ENCODE measurements at regions not wholly inside any gene's neighbourhood (a gene's known extent, or its start where the extent isn't known, plus 50 kb on each side); places are given as distances from the start of the nearest gene placed in this dataset.
A peak's percentile ranks its signal among the peaks of the same experiment; 100 is the strongest.

GRCh38 chr6:27158316-27158643 lies 89.2 kb upstream of the PRSS16 start:
- Histone ChIP-seq H3K4me1 (ENCODE audit: insufficient read depth, low read length, severe bottlenecking) (peaks cover 31% of the 10 kb centered on the region), H3K36me3 (ENCODE audit: insufficient read depth, low read length) (no peaks in the 10 kb centered on the region), H3K79me2 (ENCODE audit: insufficient read depth, low read length) (no peaks in the 10 kb centered on the region), H3K9me3 (ENCODE audit: low read length) (no peaks in the 10 kb centered on the region), H3K27me3 (ENCODE audit: insufficient read depth, low read length) (no peaks in the 10 kb centered on the region), H3K9ac (ENCODE audit: low read length) (no peak overlapping the region), H3K4me2 (ENCODE audit: low read length) (peak overlapping the region; percentile 88), H3F3A (ENCODE audit: insufficient read depth, low read length) (no peaks in the 10 kb centered on the region), H2AFZ (ENCODE audit: low read length) (no peak overlapping the region), H3K4me3 (ENCODE audit: low read depth, low read length, poor library complexity, severe bottlenecking) (peak overlapping the region; percentile 64), H3K9me2 (ENCODE audit: low read depth, low read length) (no peaks in the 10 kb centered on the region), H3K27ac (ENCODE audit: low read depth, low read length, poor library complexity, severe bottlenecking) (no peak overlapping the region), H4K20me1 (ENCODE audit: insufficient read depth, low read length) (no peaks in the 10 kb centered on the region)
- TF ChIP-seq CTCF (IDR thresholded peaks at IDR 0.05; ENCODE audit: low read length) (no peak), EZH2 (IDR thresholded peaks at IDR 0.05; ENCODE audit: borderline replicate concordance, low read length) (no peak)

GRCh38 chr6:27159725-27160124 lies 87.8 kb upstream of the PRSS16 start:
- TF ChIP-seq CTCF (IDR thresholded peaks at IDR 0.05; ENCODE audit: low read length) (no peak), EZH2 (IDR thresholded peaks at IDR 0.05; ENCODE audit: borderline replicate concordance, low read length) (no peak)
- Histone ChIP-seq H3K4me3 (ENCODE audit: low read depth, low read length, poor library complexity, severe bottlenecking) (no peak overlapping the region), H3K9me3 (ENCODE audit: low read length) (no peaks in the 10 kb centered on the region), H3K9ac (ENCODE audit: low read length) (no peak overlapping the region), H3K9me2 (ENCODE audit: low read depth, low read length) (no peaks in the 10 kb centered on the region), H3F3A (ENCODE audit: insufficient read depth, low read length) (no peaks in the 10 kb centered on the region), H3K4me2 (ENCODE audit: low read length) (no peak overlapping the region), H3K27ac (ENCODE audit: low read depth, low read length, poor library complexity, severe bottlenecking) (no peak overlapping the region), H4K20me1 (ENCODE audit: insufficient read depth, low read length) (no peaks in the 10 kb centered on the region), H3K36me3 (ENCODE audit: insufficient read depth, low read length) (no peaks in the 10 kb centered on the region), H3K27me3 (ENCODE audit: insufficient read depth, low read length) (no peaks in the 10 kb centered on the region), H3K79me2 (ENCODE audit: insufficient read depth, low read length) (no peaks in the 10 kb centered on the region), H2AFZ (ENCODE audit: low read length) (no peak overlapping the region), H3K4me1 (ENCODE audit: insufficient read depth, low read length, severe bottlenecking) (peaks cover 27% of the 10 kb centered on the region)

GRCh38 chr6:27161115-27161514 lies 86.4 kb upstream of the PRSS16 start:
- H3K9me2 ChIP-seq (ENCODE audit: low read depth, low read length): no peaks in the 10 kb centered on the region
- H3K4me1 ChIP-seq (ENCODE audit: insufficient read depth, low read length, severe bottlenecking): peaks cover 19% of the 10 kb centered on the region
- no peaks in the 10 kb centered on the region for H3K27me3 ChIP-seq (ENCODE audit: insufficient read depth, low read length)
- TF ChIP-seq EZH2 (IDR thresholded peaks at IDR 0.05; ENCODE audit: borderline replicate concordance, low read length): no peak
- TF ChIP-seq CTCF (IDR thresholded peaks at IDR 0.05; ENCODE audit: low read length): no peak
- no peak overlapping the region for H2AFZ ChIP-seq (ENCODE audit: low read length)
- H4K20me1 ChIP-seq (ENCODE audit: insufficient read depth, low read length): no peaks in the 10 kb centered on the region
- no peak overlapping the region; the same call in 1 of the 2 replicates for H3K9ac ChIP-seq (ENCODE audit: low read length)
- no peaks in the 10 kb centered on the region for H3F3A ChIP-seq (ENCODE audit: insufficient read depth, low read length)
- H3K36me3 ChIP-seq (ENCODE audit: insufficient read depth, low read length): no peaks in the 10 kb centered on the region
- H3K4me2 ChIP-seq (ENCODE audit: low read length): 0 out of 2 replicates have a peak overlapping the region, but pooled peaks have one; percentile 16
- no peaks in the 10 kb centered on the region for H3K79me2 ChIP-seq (ENCODE audit: insufficient read depth, low read length)
- no peak overlapping the region for H3K4me3 ChIP-seq (ENCODE audit: low read depth, low read length, poor library complexity, severe bottlenecking)
- H3K9me3 ChIP-seq (ENCODE audit: low read length): no peaks in the 10 kb centered on the region
- H3K27ac ChIP-seq (ENCODE audit: low read depth, low read length, poor library complexity, severe bottlenecking): no peak overlapping the region

Measured in OCI-LY1 (cell line).